H1 (cell line): ENCODE measurements at regions not wholly inside any gene's neighbourhood (a gene's known extent, or its start where the extent isn't known, plus 50 kb on each side); places are given as distances from the start of the nearest gene placed in this dataset.

Experiments
- CTCF ChIA-PET: fragments of 300-600 bp; sonication (Branson Sonifier 250); formaldehyde crosslinking; loops from one replicate; lab custom pipeline; 2021; ENCODE audit not compliant: partially characterized antibody; lab: Charles Lee
- POLR2A ChIA-PET: fragments of 300-600 bp; sonication (Branson Sonifier 250); formaldehyde crosslinking; loops from one replicate; lab custom pipeline; 2021; ENCODE audit warnings: inconsistent platforms; ENCODE audit not compliant: partially characterized antibody; lab: Charles Lee
- DNase-seq, 2 experiments: peaks; one replicate each; pipeline versions ENCODE4 v3.0.0 to v3.0.0-alpha.2; 2010 to 2022; ENCODE audit warnings: low spot score in 2 of 2, low read depth in 1 of 2, mixed read lengths in 1 of 2
- FAIRE-seq: peaks from 2 replicates; lab custom pipeline; 2011; peaks lifted over from hg19 to GRCh38; lab: Jason Lieb, UNC
- H2AFZ ChIP-seq: 2 replicates; pipeline ENCODE4 v1.8.1; 2012; ENCODE audit warnings: low read length, inconsistent platforms
- H2AK5ac ChIP-seq: 2 replicates; pipeline ENCODE4 v1.6.1; 2013; ENCODE audit warnings: low read depth, low read length
- H2BK120ac ChIP-seq: replicated peaks from 2 replicates; pipeline ENCODE3; 2013; ENCODE audit warnings: low read depth, low read length, inconsistent platforms
- H2BK12ac ChIP-seq: 2 replicates; pipeline ENCODE4 v1.6.1; 2013; ENCODE audit warnings: low read depth, low read length
- H2BK15ac ChIP-seq: 2 replicates; pipeline ENCODE4 v1.6.1; 2013; ENCODE audit warnings: low read length
- H2BK20ac ChIP-seq: 2 replicates; pipeline ENCODE4 v1.6.1; 2013; ENCODE audit warnings: low read length
- H2BK5ac ChIP-seq: 2 replicates; pipeline ENCODE4 v1.6.1; 2013; ENCODE audit warnings: low read depth, low read length
- H3K14ac ChIP-seq: 2 replicates; pipeline ENCODE4 v1.6.1; 2013; ENCODE audit warnings: inconsistent platforms; ENCODE audit not compliant: insufficient read length
- H3K18ac ChIP-seq: 2 replicates; pipeline ENCODE4 v1.6.1; 2013; ENCODE audit warnings: low read length; ENCODE audit errors: extremely low read depth
- H3K23ac ChIP-seq: 2 replicates; pipeline ENCODE4 v1.6.1; 2013; ENCODE audit warnings: inconsistent platforms; ENCODE audit not compliant: insufficient read length
- H3K23me2 ChIP-seq: 2 replicates; pipeline ENCODE4 v1.6.1; 2013; ENCODE audit warnings: low read depth, low read length
- H3K27ac ChIP-seq: 2 replicates; pipeline ENCODE4 v1.6.1; 2011; ENCODE audit warnings: low read depth, low read length, inconsistent platforms
- H3K27me3 ChIP-seq, 4 experiments: replicated peaks in 1 of 4; 1 replicate in 1 of 4; 2 replicates in 3 of 4; pipeline versions ENCODE4 v1.6.1 to v1.8.1; 2011 to 2013; ENCODE audit warnings: low read length in 3 of 4, mild to moderate bottlenecking in 3 of 4, inconsistent platforms in 2 of 4, mixed read lengths in 2 of 4, moderate library complexity in 1 of 4; ENCODE audit not compliant: control insufficient read depth in 3 of 4, insufficient read depth in 3 of 4; ENCODE audit errors: extremely low read depth in 1 of 4
- H3K36me3 ChIP-seq, 4 experiments: 2 replicates each; pipeline versions ENCODE4 v1.6.1 to v1.8.1; 2011 to 2013; ENCODE audit warnings: mild to moderate bottlenecking in 4 of 4, low read length in 3 of 4, moderate library complexity in 2 of 4, control low read depth in 1 of 4, inconsistent platforms in 1 of 4; ENCODE audit not compliant: insufficient read depth in 4 of 4, control insufficient read depth in 2 of 4
- H3K4ac ChIP-seq: replicated peaks from 2 replicates; pipeline ENCODE3; 2013; ENCODE audit warnings: low read length, low read depth, mixed read lengths, inconsistent platforms; ENCODE audit not compliant: insufficient read length
- H3K4me1 ChIP-seq, 4 experiments: replicated peaks in 1 of 4; 1 replicate in 1 of 4; 2 replicates in 3 of 4; pipeline versions ENCODE4 v1.6.1 to v1.8.1; 2011 to 2013; ENCODE audit warnings: low read length in 3 of 4, inconsistent platforms in 2 of 4, mixed read lengths in 1 of 4; ENCODE audit not compliant: insufficient read depth in 4 of 4, control insufficient read depth in 3 of 4
- H3K4me2 ChIP-seq, 2 experiments: 2 replicates each; pipeline versions ENCODE4 v1.6.1 to v1.8.1; 2011 to 2013; ENCODE audit warnings: low read depth in 2 of 2, low read length in 2 of 2, control low read depth in 1 of 2, inconsistent platforms in 1 of 2, mild to moderate bottlenecking in 1 of 2; ENCODE audit not compliant: insufficient read depth in 1 of 2
- H3K4me3 ChIP-seq, 4 experiments: fragments of 200-600, 300-600 bp in 1 of 4; sonication (generic), shearing (Covaris generic), sonication (Bioruptor Twin) in 1 of 4; 2 replicates each; pipeline versions ENCODE4 v1.5.1 to v1.8.1; 2011 to 2016; ENCODE audit warnings: low read length in 4 of 4, low read depth in 3 of 4, control low read depth in 2 of 4, inconsistent platforms in 2 of 4, mild to moderate bottlenecking in 2 of 4, mixed read lengths in 1 of 4, moderate library complexity in 1 of 4; ENCODE audit not compliant: insufficient read depth in 2 of 4; ENCODE audit errors: extremely low read depth in 1 of 4
- H3K56ac ChIP-seq: replicated peaks from 2 replicates; pipeline ENCODE3; 2013; ENCODE audit warnings: low read depth, mild to moderate bottlenecking, mixed read lengths, low read length, inconsistent platforms; ENCODE audit not compliant: insufficient read length
- H3K79me1 ChIP-seq: 2 replicates; pipeline ENCODE4 v1.6.1; 2013; ENCODE audit warnings: low read depth, low read length, control low read depth
- H3K79me2 ChIP-seq, 2 experiments: 2 replicates each; pipeline versions ENCODE4 v1.6.1 to v1.8.1; 2012 to 2013; ENCODE audit warnings: low read length in 2 of 2, mild to moderate bottlenecking in 2 of 2, inconsistent platforms in 1 of 2; ENCODE audit not compliant: insufficient read depth in 2 of 2, control insufficient read depth in 1 of 2
- H3K9ac ChIP-seq, 4 experiments: replicated peaks in 1 of 4; 1 replicate in 1 of 4; 2 replicates in 3 of 4; pipeline versions ENCODE4 v1.6.1 to v1.8.1; 2011 to 2013; ENCODE audit warnings: low read depth in 3 of 4, low read length in 3 of 4, control low read depth in 2 of 4, mild to moderate bottlenecking in 2 of 4, moderate library complexity in 2 of 4, inconsistent platforms in 1 of 4; ENCODE audit errors: extremely low read depth in 1 of 4
- H3K9me3 ChIP-seq, 2 experiments: 2 replicates each; pipeline versions ENCODE4 v1.6.1 to v1.8.1; 2012 to 2013; ENCODE audit warnings: mild to moderate bottlenecking in 2 of 2, moderate library complexity in 2 of 2, control low read depth in 1 of 2, inconsistent platforms in 1 of 2, low read depth in 1 of 2, low read length in 1 of 2, mixed read lengths in 1 of 2; ENCODE audit not compliant: insufficient read depth in 2 of 2
- H4K20me1 ChIP-seq, 2 experiments: replicated peaks in 1 of 2; 2 replicates each; pipeline versions ENCODE3 to v1.8.1; 2011 to 2013; ENCODE audit warnings: inconsistent platforms in 2 of 2, low read length in 2 of 2, mild to moderate bottlenecking in 1 of 2; ENCODE audit not compliant: insufficient read depth in 2 of 2, control insufficient read depth in 1 of 2
- H4K5ac ChIP-seq: 2 replicates; pipeline ENCODE4 v1.6.1; 2013; ENCODE audit warnings: low read length, low read depth, mixed read lengths, inconsistent platforms; ENCODE audit not compliant: insufficient read length
- H4K8ac ChIP-seq: 2 replicates; pipeline ENCODE4 v1.8.0; 2013; ENCODE audit warnings: mild to moderate bottlenecking, moderate library complexity, low read length, inconsistent platforms; ENCODE audit not compliant: insufficient read depth; ENCODE audit errors: extremely low read depth
- H4K91ac ChIP-seq: replicated peaks from 2 replicates; pipeline ENCODE3; 2013; ENCODE audit warnings: low read length, mixed read lengths, inconsistent platforms; ENCODE audit not compliant: insufficient read length
- BACH1 ChIP-seq: IDR thresholded peaks from 2 replicates; pipeline ENCODE4 v1.6.1; 2012; ENCODE audit warnings: low read length, improper control_type of control experiment
- CBX5 ChIP-seq: fragments of 300-800, 300-1000 bp; sonication (generic); IDR thresholded peaks from 2 replicates; pipeline ENCODE4 v1.7.1; 2016; ENCODE audit warnings: antibody characterized with exemption, low read length, low read depth
- CHD1 ChIP-seq: IDR thresholded peaks from 2 replicates; pipeline ENCODE4 v1.6.1; 2012; ENCODE audit warnings: low read depth, low read length, improper control_type of control experiment
- JUN ChIP-seq: IDR thresholded peaks from 2 replicates; pipeline ENCODE4 v1.6.1; 2011; ENCODE audit warnings: low read depth, mild to moderate bottlenecking, improper control_type of control experiment, low read length
- MAX ChIP-seq: IDR thresholded peaks from 2 replicates; pipeline ENCODE4 v1.6.1; 2012; ENCODE audit warnings: inconsistent platforms
- NRF1 ChIP-seq: IDR thresholded peaks from 2 replicates; pipeline ENCODE4 v1.6.1; 2011; ENCODE audit warnings: mild to moderate bottlenecking, low read depth, low read length, improper control_type of control experiment
- POLR2A ChIP-seq, 2 experiments: IDR thresholded peaks; 1 replicate in 1 of 2; 2 replicates in 1 of 2; pipeline ENCODE4 v1.6.1; 2011; ENCODE audit warnings: low read depth in 2 of 2, low read length in 2 of 2, mild to moderate bottlenecking in 2 of 2; ENCODE audit errors: control extremely low read depth in 1 of 2
- RFX5 ChIP-seq: IDR thresholded peaks from 2 replicates; pipeline ENCODE4 v1.6.1; 2011; ENCODE audit warnings: low read depth, low read length, improper control_type of control experiment, borderline replicate concordance
- RNF2 ChIP-seq: fragments of 200-900, 300-1000 bp; sonication (generic); IDR thresholded peaks from 2 replicates; pipeline ENCODE4 v1.7.1; 2016; ENCODE audit warnings: borderline replicate concordance, low read depth, mild to moderate bottlenecking, antibody characterized with exemption, low read length; ENCODE audit not compliant: poor library complexity, severe bottlenecking; ENCODE audit errors: missing control alignments
- SIN3A ChIP-seq, 2 experiments: IDR thresholded peaks in 1 of 2; conservative IDR thresholded peaks in 1 of 2; 2 replicates each; pipeline ENCODE4 v1.6.1; 2011 to 2012; ENCODE audit warnings: low read length in 2 of 2, improper control_type of control experiment in 1 of 2, low read depth in 1 of 2, mild to moderate bottlenecking in 1 of 2
- SIX5 ChIP-seq: IDR thresholded peaks from 2 replicates; pipeline ENCODE4 v1.6.1; 2011; ENCODE audit warnings: mild to moderate bottlenecking, low read depth, low read length
- SP1 ChIP-seq: IDR thresholded peaks from 2 replicates; pipeline ENCODE4 v1.6.1; 2011; ENCODE audit warnings: low read depth, low read length
- TBP ChIP-seq: IDR thresholded peaks from 2 replicates; pipeline ENCODE4 v1.6.1; 2011; ENCODE audit warnings: low read depth, low read length, improper control_type of control experiment
- TCF12 ChIP-seq: IDR thresholded peaks from 2 replicates; pipeline ENCODE4 v1.6.1; 2011; ENCODE audit warnings: low read depth, mild to moderate bottlenecking, low read length
- WGBS, 2 experiments: shearing (Covaris generic) in 1 of 2; methylation state at CpG; one replicate each; pipeline versions ENCODE4 v1.1.6 to v1.1.7; 2013 to 2015; ENCODE audit warnings: low lambda C conversion rate in 2 of 2, mixed read lengths in 2 of 2, inconsistent platforms in 1 of 2, low coverage in 1 of 2, missing lambda C conversion rate in 1 of 2; ENCODE audit not compliant: insufficient replicate concordance in 2 of 2, insufficient coverage in 1 of 2, insufficient read length in 1 of 2; ENCODE audit errors: extremely low coverage in 1 of 2, missing lambda C conversion rate in 1 of 2; 5-methylcytosine and 5-hydroxymethylcytosine counted together
- TF ChIP-seq, protein P1 (sequence below): IDR thresholded peaks from 2 replicates; pipeline ENCODE4 v1.6.1; 2011; ENCODE audit warnings: low read depth, mild to moderate bottlenecking, low read length; ENCODE audit not compliant: insufficient read depth

DNA sequence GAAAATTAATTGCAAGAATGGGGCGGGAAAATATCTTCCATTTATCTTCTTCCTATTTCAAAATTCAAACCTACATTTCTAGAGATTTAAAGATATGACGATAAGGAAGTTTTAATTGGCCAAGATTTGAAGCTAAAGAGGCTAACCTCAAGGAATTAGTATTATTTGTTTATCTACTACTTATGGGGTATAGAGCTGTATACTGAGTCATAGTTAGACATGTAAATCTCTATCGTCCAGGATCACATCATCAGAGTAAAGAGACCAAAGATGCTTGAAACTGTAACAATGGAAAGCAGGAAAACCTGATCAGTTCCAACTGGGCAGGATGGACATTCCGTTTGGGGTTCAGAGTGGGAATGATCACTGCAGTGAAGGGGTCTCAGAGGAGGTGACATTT lies 95.2 kb upstream of the KLF7 start:
- Histone ChIP-seq H3K36me3 (no peaks in the 10 kb centered on the region), H2AFZ (no peak overlapping the region), H2BK120ac (no peak overlapping the region), H3K4me1 (peaks cover 0 to 4% (median 2%) of the 10 kb centered on the region in 4 experiments; a peak in 3 of 7 replicates), H3K9ac (no peak overlapping the region), H2BK20ac (no peak overlapping the region), H3K14ac (no peak overlapping the region), H4K20me1 (no peaks in the 10 kb centered on the region), H3K23ac (no peak overlapping the region), H4K8ac (no peak overlapping the region), H2BK15ac (no peak overlapping the region), H2BK5ac (no peak overlapping the region), H3K23me2 (no peaks in the 10 kb centered on the region), H3K4me2 (no peak overlapping the region), H3K4ac (no peak overlapping the region), H2BK12ac (no peak overlapping the region; the same call in 1 of the 2 replicates), H3K79me1 (no peaks in the 10 kb centered on the region), H3K27ac (no peak overlapping the region), H4K5ac (no peak overlapping the region), H3K27me3 (no peaks in the 10 kb centered on the region), H4K91ac (no peak overlapping the region), H3K18ac (no peak overlapping the region), H3K79me2 (no peaks in the 10 kb centered on the region), H2AK5ac (no peak overlapping the region), H3K4me3 (no peak overlapping the region), H3K9me3 (no peaks in the 10 kb centered on the region), H3K56ac (no peak overlapping the region)
- DNase-seq (no peak), FAIRE-seq (no peak)
- WGBS, 2 experiments, result 87% methylated on average over 4 of the region's 4 CpGs; no CpG with 5 or more reads in 1 of the 2 experiments
- CTCF ChIA-PET, result interaction anchor here (0.9 to 1.9 kb wide), 5 partner anchors 31 to 163 kb away, joined by 3 to 4 read pairs (median 3); no protein-coding TSS in a partner anchor
- POLR2A ChIA-PET, result no interaction called here
- TF ChIP-seq CHD1 (no peak), POLR2A (IDR thresholded peaks at IDR 0.05; ENCODE audit: control extremely low read depth in 1 of 2, low read depth in 2 of 2, low read length in 2 of 2) (no peak), NRF1 (no peak), RNF2 (no peak), TCF12 (no peak), JUN (no peak), SP1 (no peak), BACH1 (no peak), MAX (no peak), SIX5 (no peak), SIN3A (conservative IDR thresholded peaks at IDR 0.05 in 1 of 2, IDR thresholded peaks at IDR 0.05 in 1 of 2; ENCODE audit: low read depth in 1 of 2, low read length in 2 of 2) (no peak), TBP (no peak), RFX5 (no peak), CBX5 (no peak)
- TF ChIP-seq, protein P1, sequence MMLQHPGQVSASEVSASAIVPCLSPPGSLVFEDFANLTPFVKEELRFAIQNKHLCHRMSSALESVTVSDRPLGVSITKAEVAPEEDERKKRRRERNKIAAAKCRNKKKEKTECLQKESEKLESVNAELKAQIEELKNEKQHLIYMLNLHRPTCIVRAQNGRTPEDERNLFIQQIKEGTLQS, result no peak
